ENCODE measurements at regions not wholly inside any gene's neighbourhood (a gene's known extent, or its start where the extent isn't known, plus 50 kb on each side); places are given as distances from the start of the nearest gene placed in this dataset.

DNA sequence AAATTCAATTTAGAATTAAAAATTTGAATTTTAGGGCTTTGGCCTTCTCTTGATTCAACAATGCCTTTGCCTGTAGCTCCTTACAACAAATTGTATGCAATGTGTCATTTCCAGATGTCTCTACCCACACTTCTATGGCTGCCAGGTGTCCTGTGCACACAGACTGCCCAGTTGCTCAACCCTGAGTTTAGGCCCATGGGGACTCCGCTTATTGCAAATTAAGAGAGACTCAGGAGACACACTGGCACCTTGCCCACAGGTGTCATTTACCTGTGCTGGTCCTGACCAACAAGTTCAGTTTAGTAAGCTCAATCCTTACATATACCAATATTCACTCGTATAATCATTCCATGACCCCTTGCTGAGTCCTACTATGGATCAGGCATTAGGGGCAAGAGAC is 236.1 kb downstream of the OMA1 start:
- FAIRE-seq (no peak), DNase-seq (no peak)
- H3K27ac ChIP-seq (ENCODE audit: low read depth in 2 of 2, low read length in 2 of 2): no peak overlapping the region
- H3K9me3 ChIP-seq (ENCODE audit: control insufficient read depth in 2 of 3, insufficient read depth in 1 of 3, low read length in 3 of 3): no peaks in the 10 kb centered on the region
- no peak overlapping the region for H3K4me3 ChIP-seq (ENCODE audit: low read length in 3 of 3)
- intact Hi-C loops (cut with DNase I): no loop called here
- H3K27me3 ChIP-seq (ENCODE audit: control insufficient read depth, insufficient read depth, low read length): no peaks in the 10 kb centered on the region
- H3K36me3 ChIP-seq (ENCODE audit: control insufficient read depth in 2 of 3, insufficient read depth in 3 of 3, low read length in 3 of 3): no peaks in the 10 kb centered on the region
- TF ChIP-seq, protein P1, sequence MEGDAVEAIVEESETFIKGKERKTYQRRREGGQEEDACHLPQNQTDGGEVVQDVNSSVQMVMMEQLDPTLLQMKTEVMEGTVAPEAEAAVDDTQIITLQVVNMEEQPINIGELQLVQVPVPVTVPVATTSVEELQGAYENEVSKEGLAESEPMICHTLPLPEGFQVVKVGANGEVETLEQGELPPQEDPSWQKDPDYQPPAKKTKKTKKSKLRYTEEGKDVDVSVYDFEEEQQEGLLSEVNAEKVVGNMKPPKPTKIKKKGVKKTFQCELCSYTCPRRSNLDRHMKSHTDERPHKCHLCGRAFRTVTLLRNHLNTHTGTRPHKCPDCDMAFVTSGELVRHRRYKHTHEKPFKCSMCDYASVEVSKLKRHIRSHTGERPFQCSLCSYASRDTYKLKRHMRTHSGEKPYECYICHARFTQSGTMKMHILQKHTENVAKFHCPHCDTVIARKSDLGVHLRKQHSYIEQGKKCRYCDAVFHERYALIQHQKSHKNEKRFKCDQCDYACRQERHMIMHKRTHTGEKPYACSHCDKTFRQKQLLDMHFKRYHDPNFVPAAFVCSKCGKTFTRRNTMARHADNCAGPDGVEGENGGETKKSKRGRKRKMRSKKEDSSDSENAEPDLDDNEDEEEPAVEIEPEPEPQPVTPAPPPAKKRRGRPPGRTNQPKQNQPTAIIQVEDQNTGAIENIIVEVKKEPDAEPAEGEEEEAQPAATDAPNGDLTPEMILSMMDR (IDR thresholded peaks at IDR 0.05; ENCODE audit: borderline replicate concordance, extremely low read depth, insufficient read depth): no peak
- H3K9ac ChIP-seq (ENCODE audit: low read length in 3 of 3): no peak overlapping the region
- no peaks in the 10 kb centered on the region for H3K4me1 ChIP-seq (ENCODE audit: control insufficient read depth in 2 of 3, insufficient read depth in 2 of 3, low read depth in 1 of 3, low read length in 3 of 3)

DNA sequence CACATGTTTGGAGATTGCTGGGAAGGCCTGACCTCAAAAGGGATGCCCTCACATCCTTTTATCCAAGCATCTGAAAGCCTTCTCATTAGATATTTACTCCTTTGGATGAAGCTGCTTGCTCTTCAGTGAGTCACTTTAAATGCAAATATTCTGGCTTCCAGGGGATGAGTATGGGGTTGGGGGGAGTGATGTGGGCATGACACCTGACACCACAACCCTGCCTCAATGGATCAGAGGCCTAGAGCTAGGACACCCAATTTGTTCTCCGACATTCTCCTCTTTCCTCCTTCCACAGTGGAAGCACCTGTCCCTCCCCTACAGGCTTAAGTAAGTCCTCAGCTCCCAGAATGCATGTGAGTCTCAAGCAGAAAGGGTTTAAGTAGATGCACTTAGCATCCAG is 238.3 kb downstream of the OMA1 start:
- no peak overlapping the region for H3K27ac ChIP-seq (ENCODE audit: low read depth in 2 of 2, low read length in 2 of 2)
- H3K27me3 ChIP-seq (ENCODE audit: control insufficient read depth, insufficient read depth, low read length): no peaks in the 10 kb centered on the region
- FAIRE-seq: no peak
- TF ChIP-seq, protein P1 (IDR thresholded peaks at IDR 0.05; ENCODE audit: borderline replicate concordance, extremely low read depth, insufficient read depth): no peak
- H3K4me3 ChIP-seq (ENCODE audit: low read length in 3 of 3): no peak overlapping the region
- intact Hi-C loops (cut with DNase I): no loop called here
- H3K36me3 ChIP-seq (ENCODE audit: control insufficient read depth in 2 of 3, insufficient read depth in 3 of 3, low read length in 3 of 3): no peaks in the 10 kb centered on the region
- no peaks in the 10 kb centered on the region for H3K9me3 ChIP-seq (ENCODE audit: control insufficient read depth in 2 of 3, insufficient read depth in 1 of 3, low read length in 3 of 3)
- no peak overlapping the region for H3K9ac ChIP-seq (ENCODE audit: low read length in 3 of 3)
- DNase-seq: no peak
- H3K4me1 ChIP-seq (ENCODE audit: control insufficient read depth in 2 of 3, insufficient read depth in 2 of 3, low read depth in 1 of 3, low read length in 3 of 3): no peaks in the 10 kb centered on the region

DNA sequence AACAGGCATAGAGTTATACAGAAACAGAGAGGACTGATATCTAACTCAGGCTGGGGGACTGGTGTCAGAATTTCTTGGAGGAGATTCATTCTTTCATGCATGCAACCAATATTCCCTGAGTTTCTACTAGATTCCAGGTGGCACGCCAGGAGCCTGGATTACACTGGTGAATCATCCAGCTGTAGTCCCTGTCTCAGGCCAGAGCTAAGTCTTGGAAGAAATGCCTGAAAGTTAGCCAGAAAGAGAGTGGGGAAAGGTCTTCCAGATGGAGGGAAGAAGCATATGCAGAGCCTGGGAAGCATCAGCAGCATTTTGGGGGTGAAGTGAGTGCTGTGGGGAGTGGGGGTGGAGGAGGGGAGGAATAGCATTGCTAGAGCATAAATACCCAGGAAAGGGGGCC is 239.1 kb downstream of the OMA1 start:
- TF ChIP-seq, protein P1 (IDR thresholded peaks at IDR 0.05; ENCODE audit: borderline replicate concordance, extremely low read depth, insufficient read depth): no peak
- Histone ChIP-seq H3K9me3 (ENCODE audit: control insufficient read depth in 2 of 3, insufficient read depth in 1 of 3, low read length in 3 of 3) (no peaks in the 10 kb centered on the region), H3K9ac (ENCODE audit: low read length in 3 of 3) (no peak overlapping the region), H3K4me1 (ENCODE audit: control insufficient read depth in 2 of 3, insufficient read depth in 2 of 3, low read depth in 1 of 3, low read length in 3 of 3) (no peaks in the 10 kb centered on the region), H3K27me3 (ENCODE audit: control insufficient read depth, insufficient read depth, low read length) (no peaks in the 10 kb centered on the region), H3K4me3 (ENCODE audit: low read length in 3 of 3) (no peak overlapping the region), H3K36me3 (ENCODE audit: control insufficient read depth in 2 of 3, insufficient read depth in 3 of 3, low read length in 3 of 3) (no peaks in the 10 kb centered on the region), H3K27ac (ENCODE audit: low read depth in 2 of 2, low read length in 2 of 2) (no peak overlapping the region)
- intact Hi-C loops (cut with DNase I): no loop called here
- DNase-seq (no peak), FAIRE-seq (no peak)

DNA sequence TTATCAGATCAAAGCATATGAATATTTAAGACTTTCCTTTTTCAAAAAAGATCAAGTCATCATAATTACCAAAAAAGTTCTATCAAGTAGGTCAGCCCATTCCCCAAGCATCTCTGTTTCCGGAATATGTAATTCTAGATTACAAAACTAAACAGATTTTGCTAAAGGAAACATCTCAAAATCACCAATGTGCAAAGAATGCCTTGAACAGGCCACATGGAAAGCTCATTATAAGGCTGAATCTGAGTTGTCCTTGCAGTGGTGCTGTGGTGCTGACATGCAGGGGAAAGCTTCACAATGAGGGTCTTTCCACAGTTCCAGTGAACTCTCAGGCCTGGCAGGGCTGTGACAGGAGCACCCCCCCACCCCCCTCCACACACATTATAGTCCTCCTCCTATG is 240.9 kb downstream of the OMA1 start:
- FAIRE-seq (no peak), DNase-seq (no peak)
- Histone ChIP-seq H3K4me3 (ENCODE audit: low read length in 3 of 3) (no peak overlapping the region), H3K4me1 (ENCODE audit: control insufficient read depth in 2 of 3, insufficient read depth in 2 of 3, low read depth in 1 of 3, low read length in 3 of 3) (no peaks in the 10 kb centered on the region), H3K9ac (ENCODE audit: low read length in 3 of 3) (no peak overlapping the region), H3K27me3 (ENCODE audit: control insufficient read depth, insufficient read depth, low read length) (no peaks in the 10 kb centered on the region), H3K9me3 (ENCODE audit: control insufficient read depth in 2 of 3, insufficient read depth in 1 of 3, low read length in 3 of 3) (no peaks in the 10 kb centered on the region), H3K36me3 (ENCODE audit: control insufficient read depth in 2 of 3, insufficient read depth in 3 of 3, low read length in 3 of 3) (no peaks in the 10 kb centered on the region), H3K27ac (ENCODE audit: low read depth in 2 of 2, low read length in 2 of 2) (no peak overlapping the region)
- TF ChIP-seq, protein P1 (IDR thresholded peaks at IDR 0.05; ENCODE audit: borderline replicate concordance, extremely low read depth, insufficient read depth): no peak
- intact Hi-C loops (cut with DNase I): no loop called here
